ENCODE measurements at regions not wholly inside any gene's neighbourhood (a gene's known extent, or its start where the extent isn't known, plus 50 kb on each side); places are given as distances from the start of the nearest gene placed in this dataset.

GRCh38 chr2:3126911-3127621 lies 250.6 kb downstream of the EIPR1 start:
- Mint-ChIP-seq H3K27me3 (ENCODE audit: insufficient read depth, unreplicated experiment) (peaks cover 14% of the 10 kb centered on the region), H3K36me3 (ENCODE audit: insufficient read depth, unreplicated experiment) (no peaks in the 10 kb centered on the region), H3K9me3 (ENCODE audit: unreplicated experiment) (no peaks in the 10 kb centered on the region), H3K4me3 (ENCODE audit: unreplicated experiment) (no peak overlapping the region), H3K4me1 (ENCODE audit: low read depth, unreplicated experiment) (no peaks in the 10 kb centered on the region), H3K27ac (ENCODE audit: unreplicated experiment) (no peak overlapping the region)
- no peak for TF ChIP-seq CTCF (IDR thresholded peaks at IDR 0.05; ENCODE audit: insufficient read depth in 1 of 2, low read depth in 1 of 2, low read length in 1 of 2, severe bottlenecking in 1 of 2, unreplicated experiment in 1 of 2)
- H3K27me3 ChIP-seq (replicated peaks; ENCODE audit: control insufficient read depth, insufficient read depth, low read length): no peaks in the 10 kb centered on the region; the same call in 1 of the 2 replicates
- intact Hi-C loops (cut with micrococcal nuclease; ENCODE audit: unreplicated experiment): no loop called here
- H3K9me3 ChIP-seq: peaks cover 3% of the 10 kb centered on the region; the same call in 1 of the 2 replicates
- H3K4me1 ChIP-seq: no peaks in the 10 kb centered on the region
- no TSS peak for BruUV-seq (replicated peaks)
- no peak overlapping the region for H3K4me3 ChIP-seq (ENCODE audit: low read depth, low read length)
- POLR2A ChIA-PET: no interaction called here
- CTCF ChIA-PET: no interaction called here
- no peak for DNase-seq
- no peaks in the 10 kb centered on the region for H3K36me3 ChIP-seq (ENCODE audit: control insufficient read depth, insufficient read depth, low read length)

GRCh38 chr2:3126171-3126910 lies 251.3 kb downstream of the EIPR1 start:
- Mint-ChIP-seq H3K4me1 (ENCODE audit: low read depth, unreplicated experiment) (no peaks in the 10 kb centered on the region), H3K36me3 (ENCODE audit: insufficient read depth, unreplicated experiment) (no peaks in the 10 kb centered on the region), H3K4me3 (ENCODE audit: unreplicated experiment) (no peak overlapping the region), H3K9me3 (ENCODE audit: unreplicated experiment) (no peaks in the 10 kb centered on the region), H3K27ac (ENCODE audit: unreplicated experiment) (no peak overlapping the region), H3K27me3 (ENCODE audit: insufficient read depth, unreplicated experiment) (peaks cover 14% of the 10 kb centered on the region)
- Histone ChIP-seq H3K36me3 (ENCODE audit: control insufficient read depth, insufficient read depth, low read length) (no peaks in the 10 kb centered on the region), H3K4me1 (no peaks in the 10 kb centered on the region), H3K4me3 (ENCODE audit: low read depth, low read length) (no peak overlapping the region), H3K9me3 (peaks cover 6% of the 10 kb centered on the region; the same call in 1 of the 2 replicates), H3K27me3 (replicated peaks; ENCODE audit: control insufficient read depth, insufficient read depth, low read length) (no peaks in the 10 kb centered on the region; the same call in 1 of the 2 replicates)
- TF ChIP-seq CTCF (IDR thresholded peaks at IDR 0.05; ENCODE audit: insufficient read depth in 1 of 2, low read depth in 1 of 2, low read length in 1 of 2, severe bottlenecking in 1 of 2, unreplicated experiment in 1 of 2): no peak
- CTCF ChIA-PET: no interaction called here
- no TSS peak for BruUV-seq (replicated peaks)
- intact Hi-C loops (cut with micrococcal nuclease; ENCODE audit: unreplicated experiment): no loop called here
- POLR2A ChIA-PET: no interaction called here
- no peak for DNase-seq

- H3K36me3 Mint-ChIP-seq (ENCODE audit: insufficient read depth, unreplicated experiment): no peaks in the 10 kb centered on the region
- no peaks in the 10 kb centered on the region for H3K9me3 Mint-ChIP-seq (ENCODE audit: unreplicated experiment)
- no peak for TF ChIP-seq CTCF (IDR thresholded peaks at IDR 0.05; ENCODE audit: insufficient read depth in 1 of 2, low read depth in 1 of 2, low read length in 1 of 2, severe bottlenecking in 1 of 2, unreplicated experiment in 1 of 2)
- Histone ChIP-seq H3K27me3 (replicated peaks; ENCODE audit: control insufficient read depth, insufficient read depth, low read length) (no peaks in the 10 kb centered on the region; the same call in 1 of the 2 replicates), H3K4me1 (no peaks in the 10 kb centered on the region), H3K36me3 (ENCODE audit: control insufficient read depth, insufficient read depth, low read length) (no peaks in the 10 kb centered on the region), H3K9me3 (peaks cover 6% of the 10 kb centered on the region; the same call in 1 of the 2 replicates), H3K4me3 (ENCODE audit: low read depth, low read length) (no peak overlapping the region)
- CTCF ChIA-PET: no interaction called here
- H3K27me3 Mint-ChIP-seq (ENCODE audit: insufficient read depth, unreplicated experiment): peaks cover 13% of the 10 kb centered on the region
- DNase-seq: no peak
- H3K27ac Mint-ChIP-seq (ENCODE audit: unreplicated experiment): no peak overlapping the region
- BruUV-seq (replicated peaks): no TSS peak
- H3K4me1 Mint-ChIP-seq (ENCODE audit: low read depth, unreplicated experiment): no peaks in the 10 kb centered on the region
- intact Hi-C loops (cut with micrococcal nuclease; ENCODE audit: unreplicated experiment): no loop called here
- POLR2A ChIA-PET: no interaction called here
- no peak overlapping the region for H3K4me3 Mint-ChIP-seq (ENCODE audit: unreplicated experiment)
Observed at GRCh38 chr2:3125761-3126130, 251.9 kb downstream of the EIPR1 start.

All from Caco-2 (cell line).